KG1 (cell line): ENCODE measurements at regions not wholly inside any gene's neighbourhood (a gene's known extent, or its start where the extent isn't known, plus 50 kb on each side); places are given as distances from the start of the nearest gene placed in this dataset.

ENCODE experiments used
- DNase-seq: peaks from one replicate; lab custom pipeline; 2025; lab: John Stamatoyannopoulos, UW

DNA sequence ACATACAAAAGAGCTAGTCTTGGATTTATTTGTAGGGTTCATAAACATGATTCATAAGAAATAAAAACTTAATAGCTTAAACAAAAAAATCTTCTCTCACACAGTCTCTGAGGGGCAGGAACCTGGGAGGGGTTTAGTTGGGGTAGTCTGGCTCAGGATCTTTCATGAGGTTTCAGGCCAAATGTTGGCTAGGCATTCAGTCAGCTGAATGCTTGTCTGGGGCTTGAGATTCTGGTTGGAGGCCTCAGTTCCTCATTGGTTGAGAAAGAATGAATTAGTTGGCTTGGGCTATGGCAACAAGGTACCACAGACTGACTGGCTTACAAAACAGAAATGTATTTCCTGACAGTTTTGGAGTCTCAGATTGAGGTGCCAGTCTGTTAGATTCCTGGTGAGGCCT lies 74.3 kb downstream of the ANKRD7 start:
- DNase-seq, result no peak

DNA sequence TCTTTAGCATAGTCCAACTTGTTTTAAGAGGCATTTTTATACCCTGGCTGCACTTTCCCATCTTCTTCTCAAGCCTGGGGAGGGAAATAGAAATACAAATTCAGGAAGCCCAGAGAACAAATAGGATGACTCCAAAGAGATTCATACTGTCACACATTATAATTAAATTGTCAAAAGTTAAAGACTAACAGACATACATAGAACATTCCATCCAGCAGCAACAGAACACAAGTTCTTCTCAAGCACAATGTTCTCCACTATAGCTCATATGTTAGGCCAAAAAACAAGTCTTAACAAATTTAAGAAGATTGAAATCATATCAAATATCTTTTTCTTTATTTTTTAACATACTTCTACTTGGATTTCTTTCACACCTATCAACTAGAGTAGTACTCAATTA lies 75.7 kb downstream of the ANKRD7 start:
- no peak for DNase-seq

DNA sequence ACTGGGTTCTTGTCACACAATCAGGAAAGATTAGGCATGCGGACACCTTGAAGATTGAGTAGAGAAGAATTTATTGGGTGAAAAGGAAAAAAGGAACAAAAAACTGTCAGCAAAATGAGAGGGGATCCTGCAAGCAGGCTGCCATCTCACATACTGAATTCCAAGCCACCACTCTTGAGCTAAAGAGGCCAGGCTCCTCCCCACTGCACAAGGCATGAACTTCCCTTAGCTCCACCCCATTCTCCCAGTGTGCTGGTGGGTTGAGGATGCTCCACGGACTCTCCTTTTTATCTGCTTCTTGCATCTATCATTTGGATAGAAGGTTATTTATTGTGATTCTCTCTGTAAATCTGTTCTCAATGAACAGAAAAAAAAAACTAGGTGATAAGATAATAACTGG lies 79.6 kb downstream of the ANKRD7 start:
- DNase-seq, result no peak

DNA sequence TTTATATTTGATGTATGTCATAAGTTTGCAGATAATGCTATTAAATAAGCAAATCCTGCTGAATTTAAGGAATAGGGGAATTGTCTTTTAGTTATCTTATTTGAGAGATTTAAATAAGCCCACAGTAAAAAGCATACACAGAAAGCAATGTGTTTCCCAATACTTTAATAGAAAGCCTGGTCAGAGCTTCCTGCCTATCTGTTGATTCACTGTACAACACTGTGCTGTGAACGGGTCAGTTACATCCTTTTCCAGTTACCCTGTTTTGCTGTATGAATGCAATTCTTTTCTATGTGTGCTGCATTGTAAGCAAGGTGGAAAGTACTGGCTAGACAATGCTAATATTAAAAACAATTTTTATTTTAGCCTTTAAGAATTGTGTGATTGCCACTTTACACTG lies 81.2 kb downstream of the ANKRD7 start:
- no peak for DNase-seq

DNA sequence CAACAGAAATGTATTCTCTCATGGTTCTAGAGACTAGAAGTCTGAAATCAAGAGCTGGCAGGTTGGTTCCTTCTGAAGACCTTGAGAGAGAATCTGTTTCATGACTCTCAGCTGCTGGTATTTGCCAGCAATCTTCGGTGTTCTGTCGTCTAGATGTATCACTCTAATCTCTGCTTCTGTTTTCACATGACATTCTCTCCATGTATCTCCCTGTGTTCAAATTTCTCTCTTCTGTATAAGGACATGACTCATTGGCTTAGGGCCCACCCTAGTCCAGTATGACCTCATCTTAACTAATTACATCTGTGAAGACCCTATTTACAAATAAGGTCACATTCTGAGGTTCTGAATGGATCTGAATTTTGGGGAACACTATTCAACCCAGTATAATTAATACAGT lies 82.3 kb downstream of the ANKRD7 start:
- no peak for DNase-seq

DNA sequence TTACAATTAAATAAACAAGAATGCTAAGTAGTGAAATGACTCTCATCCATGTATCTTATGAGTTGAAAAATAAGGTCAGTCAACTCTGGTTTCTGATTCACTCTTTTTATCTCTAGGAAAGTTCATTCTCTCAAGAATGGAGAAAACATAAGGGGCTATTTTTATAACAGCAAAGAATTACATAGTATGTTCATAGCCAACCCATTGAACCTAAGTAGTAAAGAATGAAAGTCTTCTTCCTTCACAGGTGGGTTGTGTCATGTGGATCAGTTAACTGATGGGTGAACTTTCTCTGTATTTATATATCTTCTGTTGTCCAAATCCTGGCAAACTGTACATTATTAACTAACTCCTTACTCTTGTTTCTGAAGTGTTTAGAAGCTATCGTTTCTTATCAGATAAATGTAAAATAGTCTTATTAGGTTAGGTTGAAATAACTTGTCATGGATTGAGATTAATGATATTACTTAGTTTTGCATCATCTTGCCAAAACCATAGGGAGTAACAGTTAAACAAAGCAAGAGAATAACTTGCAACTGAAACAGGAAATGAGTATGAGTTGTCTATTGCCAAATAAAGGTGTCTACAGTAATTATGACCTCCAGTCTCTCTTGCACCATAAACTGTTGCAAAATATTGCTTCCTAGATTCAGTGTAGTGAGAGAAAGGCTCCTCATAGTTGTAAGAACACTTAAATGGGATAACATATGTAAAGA lies 86.8 kb downstream of the ANKRD7 start:
- peak; percentile 10 for DNase-seq

DNA sequence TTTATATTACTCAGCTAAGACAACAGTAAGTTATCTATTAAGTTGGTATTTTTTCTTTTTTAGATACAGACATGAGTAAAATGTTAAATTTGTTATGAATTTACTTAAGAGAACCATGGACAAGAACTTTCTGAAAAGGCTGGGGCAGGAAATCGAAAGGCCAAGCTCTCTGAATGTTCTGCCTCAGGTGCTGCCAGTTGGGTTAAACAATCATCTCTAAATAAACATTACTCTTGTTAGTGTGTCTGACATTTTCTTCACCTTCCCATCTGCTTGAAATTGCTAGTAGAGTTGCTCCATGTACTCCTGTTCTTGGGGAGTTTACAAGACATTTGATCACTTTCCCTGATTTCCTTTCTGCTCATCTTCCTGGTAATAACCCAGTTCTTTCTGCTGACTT lies 87.5 kb downstream of the ANKRD7 start:
- DNase-seq, result no peak

DNA sequence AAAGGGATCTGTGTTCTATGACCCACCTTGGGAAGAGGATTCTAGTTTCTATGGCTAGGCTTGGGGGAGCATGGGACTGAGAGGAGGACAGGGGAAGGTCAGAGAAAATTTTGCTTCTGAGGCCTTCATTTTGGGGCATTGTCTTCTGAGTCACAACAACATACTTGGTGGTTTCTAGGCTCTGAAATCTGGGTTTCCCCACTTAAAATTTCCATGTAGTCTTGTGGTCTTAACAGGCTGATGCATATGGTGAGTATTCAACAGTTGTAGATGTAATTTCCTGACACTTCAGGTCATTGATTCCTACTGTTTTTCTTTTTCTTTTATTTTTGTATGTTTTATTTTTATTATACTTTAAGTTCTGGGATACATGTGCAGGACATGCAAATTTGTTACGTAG lies 88.5 kb downstream of the ANKRD7 start:
- no peak for DNase-seq

DNA sequence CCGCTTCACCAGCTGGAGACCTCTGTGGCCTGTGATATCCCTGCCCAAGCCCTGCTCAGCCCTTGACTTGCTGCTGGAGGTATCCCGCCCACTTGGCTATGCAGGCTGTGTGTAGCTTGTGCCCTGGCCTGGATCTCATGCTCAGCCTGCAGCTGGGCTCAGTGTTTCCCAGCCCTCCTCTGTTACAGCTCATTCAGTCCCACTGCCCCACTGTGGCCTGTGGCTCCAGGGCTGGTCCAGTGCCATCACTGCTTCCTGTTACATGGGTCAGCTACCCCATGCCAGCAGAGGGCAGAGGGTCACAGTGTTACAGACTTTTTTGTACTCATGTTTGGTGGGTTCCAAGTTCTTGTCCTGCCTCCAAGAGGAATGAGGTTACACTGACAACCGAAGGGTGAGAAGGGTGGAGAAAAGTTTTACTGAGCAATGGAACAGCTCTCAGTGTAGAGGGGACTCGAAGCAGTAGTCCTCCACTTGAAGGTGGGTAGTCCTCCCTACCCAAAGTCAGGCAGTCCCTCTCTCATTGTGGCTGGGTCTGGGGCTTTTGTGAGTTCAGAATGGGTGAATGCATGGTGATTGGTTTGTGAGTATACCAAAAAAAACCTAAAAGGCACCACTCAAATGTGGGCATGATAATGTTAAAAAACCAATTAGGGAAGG lies 100.4 kb downstream of the ANKRD7 start:
- no peak for DNase-seq

DNA sequence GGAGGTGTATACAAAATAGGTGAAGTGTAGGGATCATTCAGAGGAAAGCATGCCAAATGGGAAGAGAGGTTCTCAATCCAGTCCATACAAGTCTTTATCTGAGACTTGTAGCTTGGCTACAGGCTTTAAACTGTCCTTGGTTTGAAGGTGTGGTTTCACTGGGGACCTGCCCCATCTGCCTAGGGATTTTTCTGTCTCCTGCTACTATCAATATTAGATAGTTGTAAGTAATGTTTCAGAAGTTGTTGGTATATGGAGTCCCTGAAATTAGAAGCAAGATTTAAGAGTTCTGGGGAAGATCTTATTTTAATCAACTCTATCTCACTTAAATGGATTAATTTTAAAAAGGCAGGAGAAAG lies 100.9 kb downstream of the ANKRD7 start:
- no peak for DNase-seq

DNA sequence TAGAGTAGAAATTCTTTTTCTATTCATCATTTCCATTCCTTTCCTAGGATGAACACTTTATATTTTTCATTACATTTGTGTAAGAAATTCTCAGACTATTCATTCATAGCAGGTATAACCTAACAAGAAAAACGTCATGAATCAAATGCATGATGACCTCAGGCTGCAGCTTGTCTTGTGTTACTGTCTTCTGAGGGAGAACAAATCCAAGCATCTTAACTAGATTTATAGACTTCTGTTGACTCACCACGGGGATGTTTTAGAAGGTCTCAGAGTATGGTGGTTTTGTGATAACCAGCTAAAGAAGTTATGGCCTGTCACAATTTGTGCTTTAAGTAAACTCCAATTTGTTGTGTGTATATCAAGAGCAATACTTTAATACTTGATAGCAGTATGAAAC lies 102.7 kb downstream of the ANKRD7 start:
- DNase-seq, result no peak

DNA sequence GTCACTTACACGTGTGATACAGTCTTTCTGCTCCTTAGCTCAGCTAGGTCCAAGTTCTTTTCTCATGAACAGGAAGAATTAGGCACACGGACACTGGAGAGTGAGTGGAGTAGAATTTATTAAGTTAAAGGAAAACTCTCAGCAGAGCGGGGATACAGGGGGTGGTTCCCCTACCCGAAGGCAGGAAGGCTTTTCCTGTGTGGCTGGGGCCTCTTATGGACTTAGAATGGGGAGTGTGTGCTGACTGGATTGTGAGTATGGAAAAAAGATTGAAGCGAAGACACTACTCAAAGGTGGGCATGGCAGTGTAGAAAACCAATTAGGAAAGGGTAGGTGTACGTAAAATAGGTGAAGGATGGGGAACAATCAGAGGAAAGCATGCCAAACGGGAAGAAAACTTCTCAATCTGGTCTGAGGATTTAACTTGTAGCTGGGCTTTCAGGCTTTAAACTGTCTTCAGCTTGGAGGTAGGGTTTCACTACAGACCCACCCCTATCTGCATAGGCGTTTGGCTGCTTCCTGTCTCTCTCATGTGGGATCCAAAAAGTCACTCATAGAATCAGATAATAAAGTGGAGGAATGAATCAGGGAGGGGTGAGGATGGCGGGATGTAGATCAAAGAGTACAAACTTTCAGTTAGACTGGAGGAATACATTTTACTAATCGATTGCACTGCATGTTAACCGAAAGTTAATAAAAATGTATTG lies 104.2 kb downstream of the ANKRD7 start:
- DNase-seq, result no peak

DNA sequence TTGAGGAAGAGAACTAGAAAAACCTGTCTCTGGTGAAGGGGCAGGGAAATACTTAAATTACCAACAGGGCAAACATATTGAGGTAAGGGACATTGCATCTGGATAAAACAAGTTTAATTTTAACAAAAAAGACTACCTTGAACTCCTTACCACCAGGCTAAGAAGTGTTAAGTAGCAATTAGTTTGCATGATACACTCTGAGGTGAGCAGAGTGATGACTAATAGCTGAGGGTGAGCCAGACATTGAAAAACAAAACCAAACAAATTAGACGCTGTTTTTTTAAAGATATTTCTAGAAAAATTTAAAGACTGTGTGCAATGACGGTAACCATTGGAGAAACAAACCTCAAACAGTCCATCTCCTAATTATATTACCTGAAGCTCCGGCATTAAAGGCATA lies 105.9 kb downstream of the ANKRD7 start:
- no peak for DNase-seq

DNA sequence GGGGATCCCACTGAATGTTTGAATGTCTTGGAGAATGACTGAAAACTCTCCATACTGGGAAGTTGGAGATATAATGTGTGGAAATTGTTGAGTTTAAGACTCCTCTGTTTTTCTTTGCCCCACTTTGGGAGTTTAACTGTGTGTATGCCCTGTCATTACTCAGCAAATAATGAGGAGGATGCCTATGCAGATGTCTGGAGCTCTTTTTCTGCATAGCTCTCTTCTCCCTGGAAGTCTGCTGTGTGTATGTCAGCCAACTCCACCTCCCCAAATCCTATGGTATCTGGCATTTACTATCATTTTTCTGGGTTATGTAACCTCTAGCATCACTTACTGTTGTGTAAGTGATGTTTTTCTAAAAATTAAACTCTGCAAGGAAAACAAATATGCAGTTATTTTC lies 122.2 kb downstream of the ANKRD7 start:
- DNase-seq, result no peak

DNA sequence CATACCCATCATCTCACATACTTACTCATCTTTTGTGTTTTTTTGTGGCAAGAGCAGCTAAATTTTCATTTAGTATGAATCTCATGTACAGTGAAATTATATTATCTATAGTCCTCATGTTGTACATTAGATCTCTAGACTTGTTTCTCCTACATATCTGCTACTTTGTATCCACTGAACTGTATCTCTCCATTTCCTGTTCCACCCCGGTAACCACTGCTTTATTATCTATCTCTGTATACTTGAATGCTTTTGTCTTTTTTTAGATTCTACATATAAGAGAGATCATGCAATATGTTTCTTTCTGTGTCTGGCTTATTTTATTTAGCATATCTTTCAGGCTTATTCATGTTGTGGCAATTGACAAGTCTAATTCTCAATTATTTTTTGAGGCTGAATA lies 125.1 kb downstream of the ANKRD7 start:
- no peak for DNase-seq

DNA sequence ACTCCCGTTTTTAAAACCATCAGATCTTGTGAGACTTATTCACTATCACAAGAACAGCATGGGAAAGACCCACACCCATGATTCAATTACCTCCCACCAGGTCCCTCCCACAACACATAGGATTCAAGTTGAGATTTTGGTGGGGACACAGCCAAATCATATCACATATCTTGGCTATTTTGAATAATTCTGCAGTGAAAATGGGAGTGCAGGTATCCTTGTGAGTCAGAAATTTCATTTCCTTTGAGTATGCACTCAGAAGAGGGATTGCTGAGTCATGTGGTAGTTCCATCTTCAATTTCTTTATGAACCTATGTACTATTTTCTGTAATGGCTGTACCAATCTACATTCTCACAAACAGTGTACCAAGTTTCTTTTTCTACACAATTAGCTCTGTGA lies 125.8 kb downstream of the ANKRD7 start:
- no peak for DNase-seq

DNA sequence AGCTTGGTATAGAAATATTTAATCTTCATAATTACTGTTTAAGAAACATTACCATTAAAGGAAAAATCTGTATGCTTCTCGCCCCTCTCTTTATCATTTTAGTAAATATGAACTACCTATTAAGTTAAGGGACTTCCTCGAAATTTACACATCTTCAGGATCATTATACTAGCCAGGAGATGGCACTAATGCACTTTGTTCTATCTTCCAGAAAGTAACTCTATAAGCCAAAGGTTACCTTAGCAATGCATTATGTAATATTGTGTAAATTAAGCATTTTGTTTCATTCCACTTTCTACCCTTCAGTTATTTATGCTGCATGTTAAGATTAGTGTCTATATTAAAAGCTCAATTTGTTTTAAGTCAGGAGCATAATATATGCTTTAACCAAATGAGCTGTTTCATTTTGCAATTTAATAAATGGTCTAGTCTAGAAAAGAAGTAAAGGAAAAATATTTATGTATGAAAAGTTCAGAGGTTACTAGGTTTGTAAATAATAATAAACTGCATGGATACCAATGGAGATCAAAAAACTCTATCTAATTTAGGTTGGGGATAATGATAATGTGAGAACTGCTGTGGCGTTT lies 128.5 kb downstream of the ANKRD7 start:
- DNase-seq, result no peak

DNA sequence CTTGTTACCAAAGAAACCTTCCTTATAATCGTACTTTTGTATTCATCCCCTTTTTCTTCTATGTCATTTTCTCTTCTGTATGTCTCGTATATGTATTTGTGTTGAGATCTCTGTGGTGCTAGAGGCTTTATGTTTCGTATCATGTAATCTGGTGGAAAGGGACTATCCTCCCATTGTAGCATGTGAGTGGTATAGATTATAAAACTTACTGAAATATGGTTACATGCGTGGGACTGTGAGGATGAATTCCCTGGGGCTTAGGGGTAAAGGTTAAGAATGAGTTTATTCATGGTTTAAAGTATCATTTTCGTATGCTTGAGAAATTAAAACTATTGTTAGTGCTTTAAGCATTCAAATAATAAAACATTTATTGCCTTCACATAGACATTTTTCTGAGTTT lies 141.9 kb downstream of the ANKRD7 start:
- no peak for DNase-seq

DNA sequence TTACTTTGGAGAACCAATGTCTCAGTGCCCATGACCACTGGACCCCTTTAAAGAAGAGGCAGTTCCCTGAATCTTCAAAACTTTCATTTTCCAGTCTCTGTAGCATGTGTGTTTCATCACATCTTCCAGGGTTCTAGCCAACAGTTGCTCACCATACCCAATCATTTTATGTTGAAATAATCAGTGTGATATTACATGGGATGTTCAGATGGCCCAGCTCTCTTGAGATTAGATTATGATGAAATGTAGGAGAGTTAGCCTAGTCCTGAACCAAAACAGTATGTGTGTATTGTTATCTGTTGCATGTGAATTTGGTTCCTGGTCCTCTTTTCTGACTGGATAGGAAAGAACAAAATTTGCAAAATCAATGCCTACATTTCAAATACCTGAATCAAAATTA lies 144.5 kb downstream of the ANKRD7 start:
- DNase-seq, result no peak

DNA sequence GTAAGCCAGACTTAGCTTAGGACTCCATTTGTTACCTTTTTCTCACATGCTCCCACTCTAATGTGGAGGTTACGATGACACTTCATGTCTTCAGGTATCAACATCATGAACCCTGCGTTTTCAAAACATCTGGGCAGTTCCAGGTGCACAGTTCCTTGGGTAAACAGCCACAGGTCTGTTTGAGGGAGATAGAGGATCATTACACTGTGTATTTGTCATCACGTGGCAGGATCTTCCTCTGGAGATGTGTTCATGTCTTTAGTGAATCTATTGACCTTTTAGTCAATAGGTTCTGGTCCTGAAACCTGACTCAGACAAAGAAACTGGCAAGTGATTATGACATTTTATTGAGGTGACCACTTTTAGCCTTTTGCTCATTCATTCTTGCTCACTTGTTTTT lies 145.5 kb downstream of the ANKRD7 start:
- no peak for DNase-seq

DNA sequence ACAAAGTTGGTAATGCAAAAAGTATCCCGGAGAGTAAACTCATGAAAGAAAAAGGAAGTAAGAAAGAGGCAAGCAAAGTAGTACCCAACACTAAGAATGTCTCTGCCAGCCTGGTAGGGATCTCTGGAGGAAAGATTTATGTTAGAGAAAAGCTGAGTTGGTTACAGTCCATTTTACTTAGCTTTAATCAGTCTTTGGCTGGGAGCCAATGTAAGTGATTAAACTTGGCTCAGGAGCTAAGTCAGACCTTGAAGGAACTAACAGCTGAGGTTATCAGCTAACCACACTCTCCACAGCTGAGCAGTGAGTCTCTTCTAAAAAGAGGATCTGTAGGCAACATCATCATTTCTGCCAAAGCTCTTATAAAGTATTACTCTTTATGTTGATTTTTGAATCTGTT lies 148.0 kb downstream of the ANKRD7 start:
- peak; percentile 18 for DNase-seq

DNA sequence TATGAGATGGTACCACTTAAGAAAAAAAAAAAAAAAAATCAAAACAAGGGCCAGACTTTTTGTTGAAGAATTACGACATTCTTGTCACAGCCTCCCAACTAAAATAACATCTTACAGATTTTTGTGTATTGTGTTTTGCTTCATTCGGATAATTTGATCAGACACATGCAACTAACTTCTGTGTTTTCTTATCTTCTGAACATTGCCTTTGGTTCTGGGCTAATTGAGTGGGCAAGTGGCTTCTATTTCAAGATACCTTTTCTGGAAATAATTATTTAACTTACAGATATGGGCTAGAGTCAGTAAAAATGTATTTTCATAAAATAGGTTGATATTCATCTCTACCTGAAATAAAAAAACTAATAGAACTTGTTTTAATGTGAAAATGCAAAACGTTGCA lies 165.1 kb downstream of the ANKRD7 start:
- DNase-seq, result no peak

DNA sequence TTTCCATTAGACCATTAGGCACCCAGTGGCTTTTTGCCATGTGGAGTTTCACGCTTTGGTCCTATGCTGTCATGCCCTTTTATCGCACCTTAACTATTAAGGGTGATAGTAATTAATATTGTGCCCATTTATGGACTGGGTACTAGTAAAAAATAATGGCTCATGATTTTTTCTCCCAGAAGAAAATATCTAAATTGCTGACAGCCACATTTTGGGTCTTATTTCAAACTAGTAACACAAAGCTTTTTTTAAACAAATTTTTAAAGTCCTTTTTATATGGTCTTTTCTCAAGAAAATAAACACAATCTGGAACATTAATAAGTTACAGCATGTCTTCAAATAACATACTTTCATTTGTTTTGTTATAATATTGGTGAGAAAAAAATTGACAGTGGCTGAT lies 179.7 kb downstream of the ANKRD7 start:
- no peak for DNase-seq
